ENCODE measurements at regions not wholly inside any gene's neighbourhood (a gene's known extent, or its start where the extent isn't known, plus 50 kb on each side); places are given as distances from the start of the nearest gene placed in this dataset.

- Mint-ChIP-seq H3K27me3 (no peaks in the 10 kb centered on the region), H3K4me1 (ENCODE audit: low read depth in 2 of 2) (peaks cover 70 to 85% of the 10 kb centered on the region in 2 donors), H3K36me3 (peaks cover 39% of the 10 kb centered on the region), H3K27ac (peak overlapping the region; percentile 90 to 94), H3K9me3 (no peaks in the 10 kb centered on the region), H3K4me3 (peak overlapping the region; percentile 83)
- no peak for DNase-seq (ENCODE audit: low spot score)
- ATAC-seq, result no peak
Observed at GRCh38 chr7:130909881-130910672, 176.1 kb upstream of the KLF14 start.

GRCh38 chr7:130910949-130911944 is 177.2 kb upstream of the KLF14 start:
- peaks cover 73 to 88% of the 10 kb centered on the region in 2 donors for H3K4me1 Mint-ChIP-seq (ENCODE audit: low read depth in 2 of 2)
- H3K9me3 Mint-ChIP-seq, result no peaks in the 10 kb centered on the region
- H3K27ac Mint-ChIP-seq, result peak overlapping the region; percentile 90 to 94
- no peaks in the 10 kb centered on the region for H3K27me3 Mint-ChIP-seq
- no peak for ATAC-seq
- H3K36me3 Mint-ChIP-seq, result peaks cover 39% of the 10 kb centered on the region
- DNase-seq (ENCODE audit: low spot score), result no peak
- peak overlapping the region; percentile 83 for H3K4me3 Mint-ChIP-seq

- Mint-ChIP-seq H3K36me3 (peaks cover 42% of the 10 kb centered on the region), H3K27ac (peak overlapping the region; percentile 90 to 94), H3K9me3 (no peaks in the 10 kb centered on the region), H3K27me3 (no peaks in the 10 kb centered on the region), H3K4me1 (ENCODE audit: low read depth in 2 of 2) (peaks cover 78 to 89% of the 10 kb centered on the region in 2 donors), H3K4me3 (peak overlapping the region; percentile 83)
- ATAC-seq (no peak), DNase-seq (ENCODE audit: low spot score) (no peak)
Observed at GRCh38 chr7:130912082-130912861, 178.3 kb upstream of the KLF14 start.

GRCh38 chr7:130912862-130913638 is 179.0 kb upstream of the KLF14 start:
- Mint-ChIP-seq H3K27me3 (no peaks in the 10 kb centered on the region), H3K9me3 (no peaks in the 10 kb centered on the region), H3K27ac (peak overlapping the region; percentile 90 to 94), H3K36me3 (peaks cover 42% of the 10 kb centered on the region), H3K4me3 (peak overlapping the region; percentile 83), H3K4me1 (ENCODE audit: low read depth in 2 of 2) (peaks cover 78 to 91% of the 10 kb centered on the region in 2 donors)
- DNase-seq (ENCODE audit: low spot score) (peak; percentile 90), ATAC-seq (peak; percentile 85 to 89)

- Mint-ChIP-seq H3K9me3 (no peaks in the 10 kb centered on the region), H3K27ac (peak overlapping the region; percentile 90 to 94), H3K4me3 (peak overlapping the region; percentile 83), H3K27me3 (no peaks in the 10 kb centered on the region), H3K36me3 (peaks cover 48% of the 10 kb centered on the region), H3K4me1 (ENCODE audit: low read depth in 2 of 2) (peaks cover 83 to 94% of the 10 kb centered on the region in 2 donors)
- no peak for DNase-seq (ENCODE audit: low spot score)
- no peak for ATAC-seq
Observed at GRCh38 chr7:130913639-130914553, 179.9 kb upstream of the KLF14 start.

GRCh38 chr7:130914554-130915294 is 180.7 kb upstream of the KLF14 start:
- H3K4me3 Mint-ChIP-seq, result peak overlapping the region; percentile 83
- H3K36me3 Mint-ChIP-seq, result peaks cover 51% of the 10 kb centered on the region
- H3K4me1 Mint-ChIP-seq (ENCODE audit: low read depth in 2 of 2), result peaks cover 83 to 94% of the 10 kb centered on the region in 2 donors
- no peaks in the 10 kb centered on the region for H3K27me3 Mint-ChIP-seq
- DNase-seq (ENCODE audit: low spot score) (no peak), ATAC-seq (no peak)
- no peaks in the 10 kb centered on the region for H3K9me3 Mint-ChIP-seq
- H3K27ac Mint-ChIP-seq, result peak overlapping the region; percentile 90 to 94

GRCh38 chr7:130917669-130918128 is 183.7 kb upstream of the KLF14 start:
- peaks cover 29% of the 10 kb centered on the region for H3K36me3 Mint-ChIP-seq
- H3K4me1 Mint-ChIP-seq (ENCODE audit: low read depth in 2 of 2), result peaks cover 71 to 80% of the 10 kb centered on the region in 2 donors
- H3K27ac Mint-ChIP-seq, result peak overlapping the region; percentile 90 to 94
- H3K27me3 Mint-ChIP-seq, result no peaks in the 10 kb centered on the region
- H3K9me3 Mint-ChIP-seq, result no peaks in the 10 kb centered on the region
- H3K4me3 Mint-ChIP-seq, result peak overlapping the region; percentile 87
- no peak for DNase-seq (ENCODE audit: low spot score)
- no peak for ATAC-seq

GRCh38 chr7:130918129-130919052 is 184.4 kb upstream of the KLF14 start:
- H3K4me3 Mint-ChIP-seq, result peak overlapping the region; percentile 87
- H3K4me1 Mint-ChIP-seq (ENCODE audit: low read depth in 2 of 2), result peaks cover 72 to 79% of the 10 kb centered on the region in 2 donors
- ATAC-seq (peak; percentile 12 to 54), DNase-seq (ENCODE audit: low spot score) (no peak)
- peak overlapping the region; percentile 90 to 94 for H3K27ac Mint-ChIP-seq
- H3K27me3 Mint-ChIP-seq, result no peaks in the 10 kb centered on the region
- no peaks in the 10 kb centered on the region for H3K9me3 Mint-ChIP-seq
- peaks cover 28% of the 10 kb centered on the region for H3K36me3 Mint-ChIP-seq

- peak overlapping the region; percentile 90 to 94 for H3K27ac Mint-ChIP-seq
- H3K36me3 Mint-ChIP-seq, result peaks cover 28% of the 10 kb centered on the region
- H3K4me3 Mint-ChIP-seq, result peak overlapping the region; percentile 87
- H3K9me3 Mint-ChIP-seq, result no peaks in the 10 kb centered on the region
- DNase-seq (ENCODE audit: low spot score), result no peak
- no peaks in the 10 kb centered on the region for H3K27me3 Mint-ChIP-seq
- H3K4me1 Mint-ChIP-seq (ENCODE audit: low read depth in 2 of 2), result peaks cover 68 to 74% of the 10 kb centered on the region in 2 donors
- ATAC-seq, result no peak
Observed at GRCh38 chr7:130919316-130920103, 185.5 kb upstream of the KLF14 start.

- Mint-ChIP-seq H3K36me3 (peaks cover 32% of the 10 kb centered on the region), H3K4me3 (peak overlapping the region; percentile 44), H3K4me1 (ENCODE audit: low read depth in 2 of 2) (peaks cover 70 to 76% of the 10 kb centered on the region in 2 donors), H3K27ac (peak overlapping the region; percentile 90 to 94), H3K27me3 (no peaks in the 10 kb centered on the region), H3K9me3 (no peaks in the 10 kb centered on the region)
- DNase-seq (ENCODE audit: low spot score) (no peak), ATAC-seq (no peak)
Observed at GRCh38 chr7:130920122-130920521, 186.1 kb upstream of the KLF14 start.
